Fibroblast of pulmonary artery (primary cell): ENCODE measurements at regions not wholly inside any gene's neighbourhood (a gene's known extent, or its start where the extent isn't known, plus 50 kb on each side); places are given as distances from the start of the nearest gene placed in this dataset.
"Not testable (repeated sequence)": the region's sequence is repeated elsewhere in the genome, so short reads cannot be mapped to it uniquely, and the experiment has no call there.

Source experiments
- DNase-seq: peaks from one replicate; pipeline ENCODE4 v3.0.0-alpha.2; 2010; ENCODE audit warnings: low read depth
- H3K4me3 ChIP-seq: replicated peaks from 2 replicates; pipeline ENCODE4 v1.5.1; 2011; ENCODE audit warnings: low read depth, mild to moderate bottlenecking, control low read depth, low read length, moderate library complexity
- TF ChIP-seq, protein P1 (sequence below): IDR thresholded peaks from 2 replicates; pipeline ENCODE4 v1.5.1; 2011; ENCODE audit warnings: mild to moderate bottlenecking, control low read depth, low read length, inconsistent platforms; ENCODE audit errors: missing control alignments

DNA sequence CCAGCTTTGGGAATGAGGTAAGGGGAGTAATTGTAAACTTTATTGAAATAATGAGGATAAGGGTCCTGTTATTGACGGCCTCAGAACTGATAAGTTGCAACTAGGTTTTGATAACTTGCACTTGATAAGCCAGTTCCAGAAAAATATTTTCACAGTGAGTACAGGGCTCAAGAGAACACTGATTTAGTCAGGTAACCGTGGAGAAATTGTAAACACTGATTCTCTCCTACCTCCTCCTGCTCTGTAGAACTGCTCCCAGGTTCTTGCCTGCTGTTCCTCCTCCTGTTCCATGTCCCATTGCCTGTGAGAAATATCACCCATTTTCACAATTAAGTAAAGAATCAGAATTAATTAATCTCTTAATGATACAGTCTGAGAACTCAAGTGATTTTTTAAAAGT lies 55.0 kb upstream of the CXXC4 start:
- no peak overlapping the region for H3K4me3 ChIP-seq
- no peak for DNase-seq
- TF ChIP-seq, protein P1, sequence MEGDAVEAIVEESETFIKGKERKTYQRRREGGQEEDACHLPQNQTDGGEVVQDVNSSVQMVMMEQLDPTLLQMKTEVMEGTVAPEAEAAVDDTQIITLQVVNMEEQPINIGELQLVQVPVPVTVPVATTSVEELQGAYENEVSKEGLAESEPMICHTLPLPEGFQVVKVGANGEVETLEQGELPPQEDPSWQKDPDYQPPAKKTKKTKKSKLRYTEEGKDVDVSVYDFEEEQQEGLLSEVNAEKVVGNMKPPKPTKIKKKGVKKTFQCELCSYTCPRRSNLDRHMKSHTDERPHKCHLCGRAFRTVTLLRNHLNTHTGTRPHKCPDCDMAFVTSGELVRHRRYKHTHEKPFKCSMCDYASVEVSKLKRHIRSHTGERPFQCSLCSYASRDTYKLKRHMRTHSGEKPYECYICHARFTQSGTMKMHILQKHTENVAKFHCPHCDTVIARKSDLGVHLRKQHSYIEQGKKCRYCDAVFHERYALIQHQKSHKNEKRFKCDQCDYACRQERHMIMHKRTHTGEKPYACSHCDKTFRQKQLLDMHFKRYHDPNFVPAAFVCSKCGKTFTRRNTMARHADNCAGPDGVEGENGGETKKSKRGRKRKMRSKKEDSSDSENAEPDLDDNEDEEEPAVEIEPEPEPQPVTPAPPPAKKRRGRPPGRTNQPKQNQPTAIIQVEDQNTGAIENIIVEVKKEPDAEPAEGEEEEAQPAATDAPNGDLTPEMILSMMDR, result no peak

DNA sequence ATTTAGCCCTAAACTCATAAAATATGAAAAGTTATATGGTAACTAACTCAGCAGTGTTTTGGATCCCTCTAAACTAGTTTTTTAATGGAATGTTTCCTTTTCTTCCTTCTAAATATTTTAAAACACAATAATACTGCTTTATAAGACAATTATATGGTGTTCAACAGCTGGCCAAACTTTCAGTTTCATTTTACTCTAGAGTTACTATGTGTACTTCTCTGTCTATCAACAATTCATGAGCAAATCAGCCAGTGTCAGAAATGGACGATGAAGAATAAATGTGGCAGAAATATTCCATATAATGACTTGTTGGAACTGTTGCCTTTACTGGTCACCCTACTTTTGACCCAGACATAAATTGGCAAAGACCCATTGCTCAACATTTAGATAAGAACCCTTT lies 64.8 kb upstream of the CXXC4 start:
- no peak for DNase-seq
- TF ChIP-seq, protein P1, result no peak
- no peak overlapping the region for H3K4me3 ChIP-seq

DNA sequence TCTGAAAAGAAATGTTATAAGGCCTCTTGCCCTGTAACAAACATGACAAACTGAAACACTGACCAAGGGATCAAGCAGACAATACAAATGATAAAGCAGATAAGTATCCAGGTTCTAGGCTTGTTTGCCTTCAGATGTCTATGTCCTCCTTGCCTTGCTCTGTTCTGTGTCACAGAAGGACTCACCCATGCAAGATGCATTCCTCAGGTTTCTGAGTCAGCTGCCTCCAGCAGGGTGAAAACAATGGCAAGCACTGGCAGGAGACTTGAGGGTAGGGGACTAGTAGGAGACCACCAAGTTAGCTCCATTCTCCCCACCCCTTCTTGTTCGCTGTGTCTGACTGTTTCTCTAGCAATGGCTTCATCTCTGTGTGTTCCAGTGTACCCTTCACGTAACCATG lies 76.6 kb upstream of the CXXC4 start:
- no peak overlapping the region for H3K4me3 ChIP-seq
- TF ChIP-seq, protein P1, result no peak

DNA sequence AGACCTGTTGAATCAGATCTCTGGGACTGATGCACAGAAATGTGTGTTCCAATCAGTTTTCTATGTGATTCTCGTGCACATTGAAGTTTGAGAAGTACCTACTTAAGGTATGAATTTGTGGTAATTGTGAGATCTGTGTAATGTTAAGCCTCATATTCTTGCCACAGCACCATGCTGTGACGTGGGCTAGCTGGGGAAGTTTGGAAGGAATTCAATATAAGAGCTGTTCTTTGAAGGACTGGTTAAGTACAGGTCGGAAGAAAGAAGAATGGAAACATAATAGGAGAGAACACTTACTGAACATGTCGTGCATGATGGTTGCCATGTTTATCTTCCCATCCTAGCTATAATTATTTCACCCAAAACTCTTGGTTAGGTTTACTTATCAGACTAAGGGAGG lies 79.7 kb upstream of the CXXC4 start:
- DNase-seq, result no peak
- TF ChIP-seq, protein P1, result no peak
- no peak overlapping the region for H3K4me3 ChIP-seq

More for the DNA sequence above, 76.6 kb upstream of the CXXC4 start:
- no peak for DNase-seq

DNA sequence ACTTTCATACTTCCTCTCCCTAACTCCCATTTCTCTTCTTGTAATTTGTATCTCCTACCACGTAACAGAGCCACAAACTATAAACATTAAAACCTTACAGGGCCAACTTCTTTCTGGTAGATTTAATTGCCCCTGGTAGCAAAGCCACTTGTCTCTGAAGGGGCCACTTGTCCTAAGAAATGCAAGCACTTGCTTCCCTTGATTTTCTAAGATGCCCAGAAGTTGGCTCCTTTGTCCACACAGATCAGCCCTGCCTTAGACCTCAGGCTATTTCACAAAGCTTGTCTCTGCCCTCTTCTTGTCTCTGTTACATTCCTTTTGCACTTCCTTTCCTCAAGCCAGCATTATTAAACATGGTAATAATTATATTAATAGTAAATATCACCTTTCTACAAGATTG lies 80.6 kb upstream of the CXXC4 start:
- DNase-seq, result no peak
- no peak overlapping the region for H3K4me3 ChIP-seq
- TF ChIP-seq, protein P1, result no peak

DNA sequence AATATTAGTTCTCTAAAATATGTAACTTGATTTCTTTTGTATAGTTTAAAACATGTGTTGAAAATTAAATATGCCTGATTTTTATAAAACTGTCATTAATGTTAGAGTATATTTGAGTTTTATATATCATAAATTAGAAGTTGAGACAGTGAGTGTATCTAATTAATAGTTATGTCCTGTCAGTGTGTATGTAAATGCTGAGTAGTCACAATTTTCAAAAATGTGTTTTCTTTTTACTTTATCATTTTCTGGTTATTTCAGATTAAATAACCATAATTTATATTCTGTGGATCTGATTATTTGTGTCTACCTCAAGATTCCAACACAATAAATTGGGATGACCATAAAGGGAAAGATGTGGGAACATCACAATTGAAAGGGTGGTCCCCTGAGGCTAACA lies 82.7 kb upstream of the CXXC4 start:
- no peak overlapping the region for H3K4me3 ChIP-seq
- DNase-seq, result no peak
- TF ChIP-seq, protein P1, result no peak

DNA sequence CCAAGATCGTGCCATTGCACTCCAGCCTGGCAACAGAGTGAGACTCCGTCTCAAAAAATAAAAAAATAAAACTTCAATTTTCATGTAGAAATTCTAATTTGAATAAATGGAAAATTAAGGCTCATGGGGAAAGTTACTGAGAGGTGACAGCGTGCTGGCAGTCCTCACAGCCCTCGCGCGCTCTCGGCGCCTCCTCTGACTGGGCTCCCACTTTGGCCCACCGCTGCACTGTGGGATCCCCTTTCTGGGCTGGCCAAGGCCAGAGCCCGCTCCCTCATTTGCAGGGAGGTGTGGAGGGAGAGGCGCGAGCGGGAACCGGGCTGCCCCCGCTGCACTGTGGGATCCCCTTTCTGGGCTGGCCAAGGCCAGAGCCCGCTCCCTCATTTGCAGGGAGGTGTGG lies 86.8 kb upstream of the CXXC4 start:
- H3K4me3 ChIP-seq, DNase-seq: not testable (repeated sequence)

DNA sequence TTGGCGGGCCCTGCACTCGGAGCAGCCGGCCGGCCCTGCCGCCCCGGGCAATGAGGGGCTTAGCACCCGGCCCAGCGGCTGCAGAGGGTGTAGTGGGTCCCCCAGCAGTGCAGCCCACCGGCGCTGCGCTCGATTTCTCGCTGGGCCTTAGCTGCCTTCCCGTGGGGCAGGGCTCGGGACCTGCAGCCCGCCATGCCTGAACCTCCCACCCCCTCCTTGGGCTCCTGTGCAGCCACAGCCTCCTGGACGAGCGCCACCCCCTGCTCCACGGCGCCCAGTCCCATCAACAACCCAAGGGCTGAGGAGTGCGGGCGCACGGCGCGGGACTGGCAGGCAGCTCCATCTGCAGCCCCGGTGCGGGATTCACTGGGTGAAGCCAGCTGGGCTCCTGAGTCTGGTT lies 87.4 kb upstream of the CXXC4 start:
- not testable (repeated sequence) for DNase-seq, H3K4me3 ChIP-seq
